ENCODE measurements at regions not wholly inside any gene's neighbourhood (a gene's known extent, or its start where the extent isn't known, plus 50 kb on each side); places are given as distances from the start of the nearest gene placed in this dataset.
"Not testable (repeated sequence)": the region's sequence is repeated elsewhere in the genome, so short reads cannot be mapped to it uniquely, and the experiment has no call there.

DNA sequence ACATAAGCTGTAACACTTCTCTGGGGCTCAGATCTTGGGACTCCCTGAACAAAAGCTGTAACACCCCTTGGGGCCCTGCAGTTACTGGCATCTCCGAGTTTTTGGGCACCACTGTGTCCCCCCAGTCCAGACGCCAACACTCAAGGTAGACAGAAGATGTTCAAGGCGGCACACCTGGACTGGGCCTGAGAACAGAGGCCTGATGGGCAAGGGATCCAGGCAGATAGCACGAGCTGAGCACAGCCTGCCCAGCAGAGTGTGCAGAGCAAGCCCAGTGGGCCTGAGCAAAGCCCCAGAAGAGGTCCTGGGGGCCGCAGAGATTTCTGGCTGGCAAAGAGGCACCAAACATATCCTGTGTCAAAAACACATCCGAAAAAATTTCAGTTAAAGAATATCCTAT is 1163.3 kb upstream of the PRR20A start:
- Histone ChIP-seq H3K27ac (no peak overlapping the region), H3K4me3 (no peak overlapping the region), H3K27me3 (no peaks in the 10 kb centered on the region), H3K9me3 (no peaks in the 10 kb centered on the region), H3K36me3 (no peaks in the 10 kb centered on the region), H3K4me1 (no peaks in the 10 kb centered on the region)
- intact Hi-C loops (cut with DNase I), result no loop called here
- WGBS, 2 donors, result 71 to 83% methylated on average over 6 of the region's 6 CpGs
- TF ChIP-seq POLR2AphosphoS5 (IDR thresholded peaks at IDR 0.05) (no peak), POLR2A (IDR thresholded peaks at IDR 0.05) (no peak), EP300 (IDR thresholded peaks at IDR 0.05) (no peak)
- TF ChIP-seq, protein P1, sequence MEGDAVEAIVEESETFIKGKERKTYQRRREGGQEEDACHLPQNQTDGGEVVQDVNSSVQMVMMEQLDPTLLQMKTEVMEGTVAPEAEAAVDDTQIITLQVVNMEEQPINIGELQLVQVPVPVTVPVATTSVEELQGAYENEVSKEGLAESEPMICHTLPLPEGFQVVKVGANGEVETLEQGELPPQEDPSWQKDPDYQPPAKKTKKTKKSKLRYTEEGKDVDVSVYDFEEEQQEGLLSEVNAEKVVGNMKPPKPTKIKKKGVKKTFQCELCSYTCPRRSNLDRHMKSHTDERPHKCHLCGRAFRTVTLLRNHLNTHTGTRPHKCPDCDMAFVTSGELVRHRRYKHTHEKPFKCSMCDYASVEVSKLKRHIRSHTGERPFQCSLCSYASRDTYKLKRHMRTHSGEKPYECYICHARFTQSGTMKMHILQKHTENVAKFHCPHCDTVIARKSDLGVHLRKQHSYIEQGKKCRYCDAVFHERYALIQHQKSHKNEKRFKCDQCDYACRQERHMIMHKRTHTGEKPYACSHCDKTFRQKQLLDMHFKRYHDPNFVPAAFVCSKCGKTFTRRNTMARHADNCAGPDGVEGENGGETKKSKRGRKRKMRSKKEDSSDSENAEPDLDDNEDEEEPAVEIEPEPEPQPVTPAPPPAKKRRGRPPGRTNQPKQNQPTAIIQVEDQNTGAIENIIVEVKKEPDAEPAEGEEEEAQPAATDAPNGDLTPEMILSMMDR (IDR thresholded peaks at IDR 0.05), result no peak
- no peak for DNase-seq

DNA sequence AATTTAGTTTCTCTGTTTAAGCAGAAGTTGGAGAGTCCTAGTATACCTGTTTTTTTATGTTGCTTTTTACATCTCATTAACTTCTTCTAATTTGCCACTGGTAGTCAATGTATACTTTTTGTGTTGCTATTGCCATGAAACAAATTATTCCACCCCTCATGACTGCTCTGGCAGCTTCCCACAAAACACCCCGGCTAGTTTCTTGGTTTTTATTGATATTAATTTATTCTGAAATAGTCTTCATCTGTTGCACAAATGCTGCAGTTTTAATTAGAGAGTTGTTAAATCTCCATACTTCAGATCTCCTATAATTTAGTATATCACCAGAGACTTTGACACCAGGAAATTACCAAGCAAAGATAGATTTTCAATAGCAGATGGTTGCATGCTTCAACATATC is 1159.3 kb upstream of the PRR20A start:
- no peaks in the 10 kb centered on the region for H3K27me3 ChIP-seq
- H3K4me3 ChIP-seq, result no peak overlapping the region
- intact Hi-C loops (cut with DNase I), result no loop called here
- no peak for DNase-seq
- TF ChIP-seq EP300 (IDR thresholded peaks at IDR 0.05), result no peak
- TF ChIP-seq POLR2AphosphoS5 (IDR thresholded peaks at IDR 0.05), result no peak
- TF ChIP-seq, protein P1 (IDR thresholded peaks at IDR 0.05), result no peak
- WGBS, 2 donors, result 80 to 82% methylated on average over 1 of the region's 1 CpG
- H3K27ac ChIP-seq, result no peak overlapping the region
- H3K4me1 ChIP-seq, result no peaks in the 10 kb centered on the region
- H3K36me3 ChIP-seq, result no peaks in the 10 kb centered on the region
- peaks cover 0 to 2% (median 0%) of the 10 kb centered on the region in 4 donors for H3K9me3 ChIP-seq

DNA sequence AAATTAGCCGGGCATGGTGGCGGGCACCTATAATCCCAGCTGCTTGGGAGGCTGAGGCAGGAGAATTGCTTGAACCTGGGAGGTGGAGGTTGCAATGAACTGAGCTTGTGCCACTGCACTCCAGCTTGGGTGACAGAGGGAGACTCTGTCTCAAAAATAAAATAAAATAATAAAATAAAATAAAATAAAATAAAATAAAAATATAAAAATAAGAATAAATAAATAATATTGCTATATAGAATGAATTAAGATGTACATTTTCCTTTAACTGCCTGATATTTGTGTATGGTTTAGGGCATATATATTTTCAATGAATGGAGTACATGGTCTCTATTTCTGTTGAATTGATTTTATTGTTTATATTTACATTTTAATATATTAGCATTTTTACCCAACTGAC is 1156.7 kb upstream of the PRR20A start:
- DNase-seq; H3K27ac ChIP-seq; H3K36me3 ChIP-seq; H3K4me3 ChIP-seq; H3K9me3 ChIP-seq; H3K27me3 ChIP-seq; intact Hi-C loops (cut with DNase I); H3K4me1 ChIP-seq: not testable (repeated sequence)
- WGBS, 2 donors, result 94% methylated on average over 2 of the region's 2 CpGs

DNA sequence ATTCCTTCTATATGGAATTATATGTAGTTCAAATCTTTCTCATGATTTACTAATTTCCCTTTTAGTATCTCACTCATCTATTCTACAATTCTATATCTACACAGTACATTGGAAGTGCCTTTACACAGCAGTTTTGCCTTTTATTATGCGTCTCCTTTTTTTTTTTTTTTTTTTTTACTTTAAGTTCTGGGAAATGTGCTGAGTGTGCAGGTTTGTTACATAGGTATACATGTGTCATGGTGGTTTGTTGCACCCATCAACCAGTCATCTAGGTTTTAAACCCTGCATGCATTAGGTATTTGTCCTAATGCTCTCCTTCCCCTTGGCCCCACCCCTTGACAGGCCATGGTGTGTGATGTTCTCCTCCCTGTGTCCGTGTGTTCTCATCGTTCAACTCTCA is 1150.1 kb upstream of the PRR20A start:
- no peaks in the 10 kb centered on the region for H3K27me3 ChIP-seq
- H3K9me3 ChIP-seq, result no peaks in the 10 kb centered on the region
- H3K36me3 ChIP-seq, result no peaks in the 10 kb centered on the region
- no peak for TF ChIP-seq POLR2AphosphoS5 (IDR thresholded peaks at IDR 0.05)
- TF ChIP-seq, protein P1 (IDR thresholded peaks at IDR 0.05), result no peak
- TF ChIP-seq EP300 (IDR thresholded peaks at IDR 0.05), result no peak
- H3K4me3 ChIP-seq, result no peak overlapping the region
- DNase-seq, result no peak
- WGBS, 2 donors, result 92 to 96% methylated on average over 3 of the region's 3 CpGs
- intact Hi-C loops (cut with DNase I), result no loop called here
- no peaks in the 10 kb centered on the region for H3K4me1 ChIP-seq
- no peak overlapping the region for H3K27ac ChIP-seq

DNA sequence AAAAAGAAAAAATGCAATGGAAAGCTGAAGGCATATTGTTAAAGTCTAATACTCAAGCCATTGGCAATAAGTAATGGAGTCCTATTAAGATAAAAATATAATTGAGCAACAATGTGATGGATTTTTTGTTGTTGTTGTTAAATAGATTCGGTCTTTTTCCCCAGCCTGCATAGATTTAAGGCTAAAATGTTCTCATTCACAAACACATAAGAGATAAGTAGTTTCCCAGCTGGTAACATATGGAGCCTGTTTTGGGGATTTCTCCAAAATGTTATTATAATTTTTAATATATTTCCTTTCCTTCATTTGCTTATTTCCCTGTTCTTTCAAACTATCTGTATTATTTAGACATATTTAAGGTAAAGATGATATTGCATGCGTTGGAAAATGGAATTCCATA is 1149.1 kb upstream of the PRR20A start:
- Histone ChIP-seq H3K27ac (no peak overlapping the region), H3K36me3 (no peaks in the 10 kb centered on the region), H3K4me3 (no peak overlapping the region), H3K4me1 (no peaks in the 10 kb centered on the region), H3K27me3 (no peaks in the 10 kb centered on the region), H3K9me3 (no peaks in the 10 kb centered on the region)
- no peak for TF ChIP-seq EP300 (IDR thresholded peaks at IDR 0.05)
- TF ChIP-seq, protein P1 (IDR thresholded peaks at IDR 0.05), result no peak
- TF ChIP-seq POLR2AphosphoS5 (IDR thresholded peaks at IDR 0.05), result no peak
- no peak for TF ChIP-seq POLR2A (IDR thresholded peaks at IDR 0.05)
- WGBS, 2 donors, result 76 to 78% methylated on average over 2 of the region's 2 CpGs
- intact Hi-C loops (cut with DNase I), result no loop called here
- no peak for DNase-seq

All from sigmoid colon (tissue), 6 donors.